Stimulated activated effector memory CD8-positive, alpha-beta T cell treated with anti-CD3 and anti-CD28 coated beads, Interleukin-12 subunit alpha, Interleukin-12 subunit beta, amount 100 ng/mL, for 72 hours (primary cell): ENCODE measurements at regions not wholly inside any gene's neighbourhood (a gene's known extent, or its start where the extent isn't known, plus 50 kb on each side); places are given as distances from the start of the nearest gene placed in this dataset.

Experiments
- ATAC-seq: fragments of 150-1000 bp; cut with Tn5 transposase; 2 replicates; pipeline ENCODE4 v1.10.0; 2021
- DNase-seq, 2 donors: peaks; one replicate each; pipeline ENCODE4 v3.0.0; 2021 to 2022; ENCODE audit warnings: low spot score in 2 of 2
- H3K27ac Mint-ChIP-seq: one replicate; pipeline ENCODE4 v1.8.0; 2022; ENCODE audit warnings: mild to moderate bottlenecking, mixed read lengths
- H3K36me3 Mint-ChIP-seq: one replicate; pipeline ENCODE4 v1.8.0; 2022; ENCODE audit warnings: mild to moderate bottlenecking, mixed read lengths
- H3K4me1 Mint-ChIP-seq: one replicate; pipeline ENCODE4 v1.8.0; 2022; ENCODE audit warnings: mixed read lengths
- H3K4me3 Mint-ChIP-seq: one replicate; pipeline ENCODE4 v1.8.0; 2022; ENCODE audit warnings: mild to moderate bottlenecking, mixed read lengths
- H3K9me3 Mint-ChIP-seq: one replicate; pipeline ENCODE4 v1.8.0; 2022; ENCODE audit warnings: mixed read lengths

- ATAC-seq (no peak), DNase-seq (no peak)
- Mint-ChIP-seq H3K27ac (no peak overlapping the region), H3K4me1 (no peaks in the 10 kb centered on the region), H3K4me3 (no peak overlapping the region), H3K9me3 (no peaks in the 10 kb centered on the region), H3K36me3 (no peaks in the 10 kb centered on the region)
Observed at GRCh38 chr16:86203557-86204275, 304.8 kb downstream of the IRF8 start.

DNA sequence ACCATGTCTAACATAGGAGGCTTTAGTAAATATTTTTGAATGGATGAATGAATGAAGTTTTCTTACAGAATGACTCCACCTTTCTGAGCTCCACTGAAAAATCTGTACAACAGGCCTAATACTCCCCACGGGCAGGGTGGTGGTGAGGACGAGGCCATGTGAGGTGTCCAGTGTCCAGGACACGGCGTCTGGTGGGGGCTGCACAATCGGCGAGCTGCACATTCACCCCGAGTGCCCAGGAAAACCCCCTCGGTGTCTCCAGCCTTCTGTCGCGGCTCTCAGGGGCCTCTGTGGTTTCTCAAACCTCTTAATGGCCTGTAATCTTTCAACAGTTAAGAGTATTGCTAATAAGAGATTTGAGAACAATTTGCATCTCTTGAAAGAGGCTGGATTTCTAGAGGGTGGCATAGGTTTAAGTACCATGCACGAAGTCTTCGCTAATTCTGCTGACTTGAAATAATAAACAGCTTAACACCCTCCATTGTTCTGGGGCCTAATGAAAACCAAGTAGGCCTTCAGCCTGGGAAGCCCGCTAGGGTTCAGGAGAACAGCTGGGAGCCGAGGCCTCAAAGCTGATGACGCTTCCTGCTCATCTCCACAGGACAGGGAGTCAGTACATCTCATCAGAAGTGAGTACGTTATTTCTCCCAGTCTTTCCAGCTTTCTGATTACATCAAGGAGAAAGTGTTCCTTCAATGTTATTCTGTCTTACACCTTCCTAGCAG lies 304.6 kb upstream of the FOXF1 start:
- no peak for DNase-seq
- Mint-ChIP-seq H3K9me3 (no peaks in the 10 kb centered on the region), H3K4me3 (no peak overlapping the region)

DNA sequence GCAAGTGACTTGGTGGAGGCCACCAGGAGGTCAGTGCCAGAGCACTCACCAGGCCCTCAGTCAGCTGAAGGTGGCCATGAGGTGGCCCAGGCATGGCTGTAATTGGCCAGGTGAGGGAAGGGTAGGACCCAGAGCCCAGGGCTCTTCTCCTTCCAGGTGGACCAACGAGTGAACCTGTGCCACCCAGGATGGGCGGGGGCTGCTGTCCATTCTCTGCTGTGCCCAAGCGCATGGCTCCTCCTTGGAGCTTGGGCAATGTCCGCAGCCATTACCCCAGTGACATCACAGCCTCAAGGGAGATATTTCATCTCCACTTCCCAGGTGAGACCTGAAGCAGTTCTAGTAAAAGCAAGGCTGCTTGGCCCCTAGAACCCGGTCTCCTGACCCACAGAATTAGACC lies 303.0 kb upstream of the FOXF1 start:
- Mint-ChIP-seq H3K9me3 (no peaks in the 10 kb centered on the region), H3K4me1 (no peaks in the 10 kb centered on the region), H3K4me3 (no peak overlapping the region), H3K27ac (no peak overlapping the region), H3K36me3 (no peaks in the 10 kb centered on the region)
- no peak for ATAC-seq
- no peak for DNase-seq

More for the DNA sequence above, 304.6 kb upstream of the FOXF1 start:
- H3K36me3 Mint-ChIP-seq, result no peaks in the 10 kb centered on the region
- no peak overlapping the region for H3K27ac Mint-ChIP-seq
- no peaks in the 10 kb centered on the region for H3K4me1 Mint-ChIP-seq
- ATAC-seq, result no peak

DNA sequence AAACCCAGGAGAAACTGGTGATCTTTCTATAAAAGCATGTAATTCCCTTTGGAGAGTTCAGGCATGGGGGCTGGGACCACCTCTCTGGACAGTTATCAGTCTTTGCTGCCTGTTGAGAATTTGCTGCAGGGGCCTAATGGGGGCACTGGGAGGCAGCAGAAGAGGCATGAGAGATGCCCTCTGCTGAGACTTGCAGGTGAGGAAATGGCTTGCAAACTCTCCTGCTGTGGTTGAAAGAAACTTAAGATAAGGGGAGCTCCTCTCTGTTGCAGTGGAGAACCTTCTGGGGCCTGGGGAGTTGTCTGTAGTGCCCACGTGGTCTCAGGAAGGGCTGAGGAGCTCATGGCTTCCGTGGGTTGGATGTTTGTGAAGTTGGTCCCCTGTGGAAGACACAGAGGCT lies 301.1 kb upstream of the FOXF1 start:
- Mint-ChIP-seq H3K36me3 (no peaks in the 10 kb centered on the region), H3K4me3 (no peak overlapping the region), H3K27ac (no peak overlapping the region), H3K4me1 (peaks cover 7% of the 10 kb centered on the region), H3K9me3 (peaks cover 5% of the 10 kb centered on the region)
- DNase-seq, result no peak
- no peak for ATAC-seq

- Mint-ChIP-seq H3K36me3 (no peaks in the 10 kb centered on the region), H3K4me1 (peaks cover 7% of the 10 kb centered on the region), H3K9me3 (peaks cover 5% of the 10 kb centered on the region), H3K27ac (no peak overlapping the region), H3K4me3 (no peak overlapping the region)
- DNase-seq (no peak), ATAC-seq (no peak)
Observed at GRCh38 chr16:86210403-86211193, 299.7 kb upstream of the FOXF1 start.

DNA sequence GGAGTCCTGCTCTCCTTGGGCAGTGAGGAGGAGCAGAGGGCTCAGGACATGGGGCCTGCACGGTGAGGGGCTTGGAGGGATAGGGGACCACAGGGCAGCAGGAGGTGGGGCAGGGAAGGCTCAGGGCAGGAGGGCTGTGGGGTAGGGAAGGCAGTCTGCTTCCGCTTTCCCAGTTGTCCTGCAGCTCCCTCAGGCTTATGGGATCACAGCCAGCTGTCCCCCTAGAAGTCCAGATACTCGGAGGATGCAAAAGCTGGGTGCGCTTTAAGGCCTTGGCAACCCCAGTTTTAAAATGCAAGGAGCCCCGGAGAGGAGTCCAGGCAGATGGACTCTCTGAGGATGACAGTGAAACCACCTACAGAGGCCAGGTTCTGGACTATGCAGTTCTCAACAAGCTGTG lies 299.1 kb upstream of the FOXF1 start:
- ATAC-seq (no peak), DNase-seq (no peak)
- no peak overlapping the region for H3K27ac Mint-ChIP-seq
- no peak overlapping the region for H3K4me3 Mint-ChIP-seq
- peaks cover 5% of the 10 kb centered on the region for H3K9me3 Mint-ChIP-seq
- H3K36me3 Mint-ChIP-seq, result no peaks in the 10 kb centered on the region
- peaks cover 7% of the 10 kb centered on the region for H3K4me1 Mint-ChIP-seq

DNA sequence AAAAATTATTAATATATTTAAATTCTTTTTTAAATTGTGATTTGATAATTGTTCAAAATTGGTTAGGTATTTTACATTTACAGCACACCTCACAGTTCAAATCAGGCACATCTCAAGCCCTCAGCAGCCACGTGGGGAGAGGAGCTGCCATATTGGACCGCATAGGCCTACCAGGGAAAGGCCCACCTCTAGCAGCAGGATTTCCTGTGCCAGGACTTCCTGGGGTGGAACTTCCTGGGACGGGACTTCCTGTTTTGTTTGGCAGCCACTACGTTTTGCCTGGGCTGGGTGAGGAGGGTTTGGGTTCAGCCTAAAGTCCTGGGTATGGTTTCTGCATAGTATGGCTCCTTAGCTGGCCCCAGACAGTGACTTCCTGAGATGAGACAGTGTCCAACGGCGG lies 298.5 kb upstream of the FOXF1 start:
- no peak overlapping the region for H3K27ac Mint-ChIP-seq
- no peak overlapping the region for H3K4me3 Mint-ChIP-seq

DNA sequence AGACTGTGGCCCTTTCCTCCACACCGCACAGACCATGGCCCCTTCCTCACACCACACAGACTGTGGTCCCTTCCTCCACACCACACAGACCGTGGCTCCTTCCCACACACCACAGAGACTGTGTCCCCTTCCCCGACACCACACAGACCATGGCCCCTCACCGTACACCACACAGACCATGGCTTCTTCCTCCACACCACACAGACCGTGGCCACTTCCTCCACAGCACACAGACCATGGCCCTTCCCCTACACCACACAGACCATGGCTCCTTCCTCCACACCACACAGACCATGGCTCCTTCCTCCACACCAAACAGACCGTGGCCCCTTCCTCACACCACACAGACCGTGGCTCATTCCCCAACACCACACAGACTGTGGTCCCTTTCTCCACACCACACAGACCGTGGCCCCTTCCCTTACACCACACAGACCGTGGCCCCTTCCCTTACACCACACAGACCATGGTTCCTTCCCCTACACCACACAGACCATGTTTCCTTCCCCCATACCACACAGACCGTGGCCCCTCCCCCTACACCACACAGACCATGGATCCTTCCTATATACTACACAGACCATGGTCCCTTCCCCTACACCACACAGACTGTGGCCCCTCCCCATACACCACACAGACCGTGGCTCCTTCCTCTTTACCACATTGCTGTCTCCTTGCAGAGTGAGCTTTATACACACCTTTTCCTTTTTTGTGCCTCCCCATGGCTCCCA lies 297.5 kb upstream of the FOXF1 start:
- H3K36me3 Mint-ChIP-seq, result no peaks in the 10 kb centered on the region
- no peak overlapping the region for H3K4me3 Mint-ChIP-seq
- DNase-seq, result no peak
- H3K27ac Mint-ChIP-seq, result no peak overlapping the region
- peaks cover 7% of the 10 kb centered on the region for H3K4me1 Mint-ChIP-seq
- peaks cover 5% of the 10 kb centered on the region for H3K9me3 Mint-ChIP-seq
- ATAC-seq, result no peak

More for the DNA sequence above, 298.5 kb upstream of the FOXF1 start:
- peaks cover 7% of the 10 kb centered on the region for H3K4me1 Mint-ChIP-seq
- no peak for DNase-seq
- ATAC-seq, result no peak
- no peaks in the 10 kb centered on the region for H3K36me3 Mint-ChIP-seq
- peaks cover 5% of the 10 kb centered on the region for H3K9me3 Mint-ChIP-seq

GRCh38 chr16:86213437-86214205 lies 296.7 kb upstream of the FOXF1 start:
- Mint-ChIP-seq H3K27ac (no peak overlapping the region), H3K4me1 (peaks cover 7% of the 10 kb centered on the region), H3K36me3 (no peaks in the 10 kb centered on the region), H3K4me3 (no peak overlapping the region), H3K9me3 (peaks cover 5% of the 10 kb centered on the region)
- DNase-seq (no peak), ATAC-seq (no peak)

DNA sequence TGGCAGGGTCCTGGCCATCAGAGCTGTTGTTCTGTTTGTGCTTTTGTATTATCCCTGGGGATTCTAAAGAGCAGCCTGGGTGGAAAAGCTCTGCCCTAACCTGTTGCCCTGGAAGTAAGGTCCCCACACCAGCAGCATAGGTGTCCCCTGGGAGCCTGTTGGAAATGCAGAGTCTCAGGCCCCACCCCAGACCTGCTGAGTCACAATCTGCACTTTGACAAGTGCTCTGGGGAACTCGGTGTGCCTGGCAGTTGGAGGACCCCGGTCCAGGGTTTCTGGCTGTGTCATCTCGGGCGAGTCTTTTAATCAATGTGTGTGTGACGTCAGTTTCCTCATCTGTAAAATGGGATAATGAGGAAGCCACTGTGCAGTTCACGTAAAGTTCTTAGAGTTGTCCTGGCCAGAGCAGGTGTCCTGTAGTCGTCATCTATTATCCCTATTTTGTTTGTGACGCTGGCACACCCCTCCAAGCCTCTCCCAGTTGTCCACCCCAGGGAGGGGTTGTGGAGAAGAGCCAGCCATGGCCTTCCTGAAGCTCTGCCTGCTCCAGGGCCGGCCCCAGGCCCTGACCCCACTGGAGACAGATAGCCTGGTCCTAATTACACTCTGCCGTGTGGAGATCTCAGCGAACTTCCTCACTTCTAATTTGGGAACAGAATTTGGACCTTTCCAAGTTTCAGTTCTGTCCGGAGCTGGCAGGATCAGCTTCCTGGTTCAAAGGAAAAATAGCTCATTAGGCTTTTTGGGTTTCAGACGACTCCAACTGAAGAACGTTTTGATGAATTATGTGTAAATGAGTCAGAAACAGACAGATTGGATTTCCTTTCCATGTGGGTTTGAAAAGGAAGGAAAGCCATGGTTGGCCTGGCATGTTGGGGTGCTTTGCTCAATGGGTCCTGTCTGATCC lies 295.7 kb upstream of the FOXF1 start:
- Mint-ChIP-seq H3K36me3 (no peaks in the 10 kb centered on the region), H3K27ac (no peak overlapping the region), H3K9me3 (peaks cover 5% of the 10 kb centered on the region), H3K4me1 (peaks cover 7% of the 10 kb centered on the region), H3K4me3 (no peak overlapping the region)
- ATAC-seq (no peak), DNase-seq (no peak)

DNA sequence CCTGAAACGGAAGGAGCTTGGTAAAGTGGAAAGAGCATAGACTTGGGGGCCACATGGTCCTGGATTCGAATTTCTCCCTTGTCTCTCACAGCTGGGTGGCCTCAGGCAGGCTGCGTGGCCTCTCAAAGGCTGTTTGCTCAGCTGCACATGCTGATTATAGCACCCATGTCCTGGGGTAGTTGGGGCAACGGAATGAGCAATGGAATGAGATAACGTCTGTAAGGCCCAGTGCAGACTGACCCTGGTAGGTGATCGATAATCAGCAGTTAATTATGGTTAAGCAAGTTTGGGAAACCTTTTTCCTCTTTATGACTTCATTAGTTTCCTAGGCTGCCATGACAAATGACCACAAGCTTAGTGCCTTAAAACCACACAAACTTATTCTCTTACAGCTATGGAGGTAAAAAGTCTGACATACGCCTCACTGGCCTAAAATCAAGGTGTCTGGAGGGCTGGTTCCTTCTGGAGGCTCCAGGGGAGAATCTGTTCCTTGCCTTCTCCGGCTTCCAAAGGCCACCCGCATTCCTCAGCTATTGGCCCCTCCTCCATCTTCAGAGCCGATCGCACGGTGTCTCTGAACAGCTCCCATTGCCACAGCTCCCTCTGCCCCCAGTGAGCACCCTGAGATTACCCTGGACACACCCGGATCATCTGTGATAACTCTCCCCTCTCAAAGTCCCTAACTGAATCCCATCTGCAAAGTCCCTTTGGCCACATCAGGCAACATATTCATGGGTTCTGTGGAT lies 294.9 kb upstream of the FOXF1 start:
- Mint-ChIP-seq H3K9me3 (peaks cover 5% of the 10 kb centered on the region), H3K4me1 (peaks cover 7% of the 10 kb centered on the region), H3K27ac (no peak overlapping the region), H3K36me3 (no peaks in the 10 kb centered on the region), H3K4me3 (no peak overlapping the region)
- DNase-seq, result no peak
- ATAC-seq, result no peak

DNA sequence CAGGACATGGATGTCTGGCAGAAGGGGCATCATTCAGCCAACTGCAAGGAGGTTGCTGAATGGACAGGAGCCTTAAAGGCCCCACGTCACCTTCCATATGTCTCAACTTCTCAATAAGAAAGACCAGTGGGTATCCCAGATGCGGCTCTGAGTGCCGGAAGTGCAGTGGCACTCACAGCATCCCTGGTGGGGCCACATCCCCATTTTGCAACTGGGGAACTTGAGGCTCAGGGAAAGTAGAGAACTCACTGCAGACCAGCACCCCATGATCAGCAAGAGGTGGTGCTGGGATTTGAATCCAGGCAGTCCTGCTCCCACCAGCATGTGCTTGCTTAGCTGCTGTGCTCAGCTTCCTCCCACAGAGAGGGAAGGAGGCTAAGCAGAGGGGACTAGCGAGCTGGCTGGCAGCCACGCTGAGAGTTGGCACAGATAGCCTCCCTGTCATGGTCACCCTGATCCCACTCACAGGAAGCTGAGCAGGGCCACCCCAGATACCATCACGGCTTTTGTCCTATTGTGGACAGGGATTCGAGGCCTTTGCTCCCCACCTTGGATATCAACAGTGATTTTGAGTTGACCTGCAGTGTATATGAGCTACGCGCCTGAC lies 294.2 kb upstream of the FOXF1 start:
- DNase-seq, result no peak
- Mint-ChIP-seq H3K9me3 (peaks cover 5% of the 10 kb centered on the region), H3K27ac (no peak overlapping the region), H3K4me3 (no peak overlapping the region), H3K36me3 (no peaks in the 10 kb centered on the region), H3K4me1 (peaks cover 7% of the 10 kb centered on the region)
- no peak for ATAC-seq

DNA sequence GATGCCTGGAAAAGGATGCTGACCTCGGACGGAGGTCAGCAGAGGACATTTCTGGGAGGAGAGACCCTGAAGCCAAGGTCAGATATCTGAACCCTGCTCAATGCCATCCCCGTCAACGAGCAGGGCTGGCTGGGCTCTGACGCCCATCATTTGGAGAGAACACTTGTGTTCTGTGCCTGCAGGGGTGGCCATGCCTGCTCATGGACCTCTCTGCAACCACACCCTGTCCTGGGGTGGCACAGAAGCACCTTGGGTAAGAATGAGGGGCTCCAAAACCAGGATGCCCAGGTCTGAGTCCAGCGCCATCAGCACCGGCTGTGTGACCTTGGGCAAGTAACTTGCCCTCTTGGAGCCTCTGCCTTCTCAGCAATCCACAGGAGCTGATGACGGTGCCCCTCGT lies 293.7 kb upstream of the FOXF1 start:
- ATAC-seq, result no peak
- Mint-ChIP-seq H3K9me3 (peaks cover 5% of the 10 kb centered on the region), H3K4me1 (peaks cover 7% of the 10 kb centered on the region), H3K27ac (no peak overlapping the region), H3K36me3 (no peaks in the 10 kb centered on the region), H3K4me3 (no peak overlapping the region)
- DNase-seq, result no peak
